ENCODE measurements at regions not wholly inside any gene's neighbourhood (a gene's known extent, or its start where the extent isn't known, plus 50 kb on each side); places are given as distances from the start of the nearest gene placed in this dataset.

DNA sequence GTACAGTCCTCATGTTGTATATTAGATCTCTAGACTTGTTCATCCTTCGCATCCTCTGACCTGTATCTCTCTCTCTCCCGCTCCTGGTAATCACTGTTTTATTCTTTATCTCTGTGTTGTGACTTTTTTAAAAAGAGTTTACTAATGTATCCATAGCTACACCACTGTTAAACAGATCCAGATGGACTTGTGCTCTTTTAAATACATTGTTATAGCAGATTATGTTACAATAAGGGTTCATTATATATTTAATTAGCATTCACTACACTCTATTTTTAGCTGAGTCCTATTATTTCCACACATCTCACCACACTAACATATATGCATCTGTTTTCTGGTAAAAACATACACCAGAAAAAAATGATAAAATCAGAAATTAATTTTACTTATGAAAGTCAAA lies 90.5 kb downstream of the RBM43 start:
- H3K36me3 Mint-ChIP-seq (ENCODE audit: low read depth): no peaks in the 10 kb centered on the region
- no peaks in the 10 kb centered on the region for H3K9me3 Mint-ChIP-seq
- peaks cover 6% of the 10 kb centered on the region for H3K27me3 Mint-ChIP-seq
- no peak for ATAC-seq (replicated peaks)
- no peaks in the 10 kb centered on the region for H3K4me1 Mint-ChIP-seq
- no peak overlapping the region for H3K4me3 Mint-ChIP-seq
- no peak overlapping the region for H3K27ac Mint-ChIP-seq

DNA sequence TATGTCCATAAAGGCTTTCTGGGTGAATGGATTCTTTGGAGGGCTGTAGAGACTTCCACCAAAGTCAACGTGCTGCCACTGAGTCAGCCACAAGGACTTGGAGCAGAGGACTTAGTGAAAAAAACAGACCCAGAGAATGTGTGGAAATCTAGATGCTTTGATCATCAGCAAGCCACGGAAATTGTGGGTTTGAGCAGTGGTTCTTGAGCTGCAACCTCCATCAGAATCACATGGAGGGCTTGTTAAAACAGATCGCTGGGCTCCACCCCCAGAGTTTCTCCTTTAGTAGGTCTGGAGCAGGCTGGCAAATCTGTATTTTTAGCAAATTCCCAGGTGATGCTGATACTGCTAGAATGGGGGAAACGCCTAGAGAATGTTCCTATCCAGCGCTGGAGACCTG lies 95.3 kb downstream of the RBM43 start:
- Mint-ChIP-seq H3K9me3 (no peaks in the 10 kb centered on the region), H3K27me3 (peaks cover 24% of the 10 kb centered on the region), H3K36me3 (ENCODE audit: low read depth) (no peaks in the 10 kb centered on the region), H3K27ac (no peak overlapping the region), H3K4me3 (no peak overlapping the region), H3K4me1 (no peaks in the 10 kb centered on the region)
- no peak for ATAC-seq (replicated peaks)

DNA sequence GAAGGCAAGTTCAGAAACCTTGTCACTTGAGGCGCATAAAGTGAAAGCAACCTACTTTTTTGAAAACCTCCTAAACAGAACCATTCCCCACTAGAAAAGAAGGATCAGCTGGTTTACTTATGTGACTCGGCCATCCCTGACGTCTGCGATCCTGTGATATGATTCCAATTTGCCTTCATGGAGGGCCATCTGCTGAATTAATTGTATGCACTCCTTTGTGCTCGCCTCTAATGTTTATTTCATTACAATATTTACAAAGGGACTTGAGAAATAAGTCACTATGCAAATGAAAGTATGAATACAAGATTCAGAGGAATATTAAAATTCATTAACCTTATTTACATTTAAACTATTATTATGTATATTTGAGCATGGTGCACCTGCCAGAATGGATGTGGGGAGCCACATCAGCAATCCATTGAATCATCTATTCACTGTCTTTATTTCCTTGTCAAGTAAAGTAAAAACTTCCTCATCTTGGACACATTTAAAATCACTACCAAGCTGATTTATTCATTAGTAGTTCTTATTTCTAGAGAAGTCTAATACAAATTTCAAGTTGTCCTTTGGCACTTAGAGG lies 96.5 kb downstream of the RBM43 start:
- peaks cover 26% of the 10 kb centered on the region for H3K27me3 Mint-ChIP-seq

DNA sequence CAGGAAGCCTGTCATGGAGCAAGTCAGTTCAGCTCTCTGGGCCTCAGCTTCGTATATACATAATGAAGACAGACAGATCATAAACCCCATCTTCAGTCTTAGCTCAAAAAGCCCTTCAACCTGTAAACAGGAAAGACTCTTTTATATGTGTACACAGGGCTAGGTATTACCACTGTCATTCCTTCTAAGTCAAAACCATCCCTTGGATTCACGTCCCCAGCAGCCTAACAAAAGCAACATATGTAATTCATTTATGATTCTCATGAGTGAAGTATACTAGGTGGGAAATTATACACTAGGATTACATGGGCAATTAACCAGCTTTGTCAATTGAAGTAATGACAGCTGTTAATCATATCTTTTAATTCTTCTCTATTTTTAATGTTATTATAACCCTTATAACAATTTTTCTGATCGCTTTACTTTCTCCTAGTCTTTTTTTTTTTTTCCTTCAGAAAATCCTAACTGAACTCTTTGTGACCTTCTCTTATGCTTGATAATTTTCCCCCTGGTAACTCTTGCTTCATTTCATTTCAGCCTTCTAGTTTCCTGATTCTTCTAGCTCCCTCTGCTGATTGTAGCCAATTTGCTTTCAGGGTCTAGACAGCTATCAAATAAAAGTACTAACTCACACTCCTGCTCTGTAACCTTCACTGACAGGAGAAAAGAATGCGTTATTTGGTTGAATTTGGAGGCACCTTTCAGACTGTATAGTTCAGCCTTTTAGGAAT lies 99.7 kb downstream of the RBM43 start:
- Mint-ChIP-seq H3K4me1 (no peaks in the 10 kb centered on the region), H3K27ac (no peak overlapping the region), H3K36me3 (ENCODE audit: low read depth) (no peaks in the 10 kb centered on the region), H3K4me3 (no peak overlapping the region), H3K9me3 (no peaks in the 10 kb centered on the region), H3K27me3 (peaks cover 31% of the 10 kb centered on the region)
- ATAC-seq (replicated peaks): no peak

More for the DNA sequence above, 96.5 kb downstream of the RBM43 start:
- ATAC-seq (replicated peaks): no peak
- Mint-ChIP-seq H3K4me3 (no peak overlapping the region), H3K36me3 (ENCODE audit: low read depth) (no peaks in the 10 kb centered on the region), H3K27ac (no peak overlapping the region), H3K4me1 (no peaks in the 10 kb centered on the region), H3K9me3 (no peaks in the 10 kb centered on the region)

DNA sequence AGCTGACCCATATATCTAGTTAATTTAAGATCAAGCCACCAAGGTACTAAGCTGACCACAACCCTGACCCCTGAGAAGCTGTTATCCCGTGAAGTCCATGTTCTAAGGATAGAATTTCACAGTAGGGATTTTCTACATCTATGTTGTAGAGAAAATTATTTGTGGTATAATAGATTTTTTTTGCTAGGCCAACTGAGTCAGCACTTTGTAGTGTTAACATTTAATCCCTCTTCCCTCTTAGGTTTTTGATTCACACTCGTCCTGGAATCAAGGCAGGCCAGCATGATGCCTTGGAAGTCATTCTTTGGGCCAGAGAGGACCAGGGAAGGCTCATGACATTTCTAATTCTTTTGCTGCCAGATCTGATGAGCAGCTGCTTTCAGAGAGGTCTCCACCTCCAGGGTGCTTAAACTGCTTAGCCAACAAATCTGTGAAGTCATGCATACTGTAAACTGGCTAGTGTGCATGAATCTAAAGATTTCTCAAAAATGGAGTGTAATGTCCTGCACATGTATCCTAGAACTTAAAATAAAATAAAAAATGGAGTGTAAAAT lies 102.5 kb downstream of the RBM43 start:
- H3K4me3 Mint-ChIP-seq: no peak overlapping the region
- no peaks in the 10 kb centered on the region for H3K4me1 Mint-ChIP-seq
- ATAC-seq (replicated peaks): no peak
- no peak overlapping the region for H3K27ac Mint-ChIP-seq
- H3K36me3 Mint-ChIP-seq (ENCODE audit: low read depth): no peaks in the 10 kb centered on the region
- H3K27me3 Mint-ChIP-seq: peaks cover 25% of the 10 kb centered on the region
- H3K9me3 Mint-ChIP-seq: no peaks in the 10 kb centered on the region

GRCh38 chr2:151157000-151157735 lies 104.5 kb downstream of the RBM43 start:
- no peaks in the 10 kb centered on the region for H3K4me1 Mint-ChIP-seq
- no peaks in the 10 kb centered on the region for H3K9me3 Mint-ChIP-seq
- no peak for ATAC-seq (replicated peaks)
- no peak overlapping the region for H3K27ac Mint-ChIP-seq
- H3K4me3 Mint-ChIP-seq: no peak overlapping the region
- peaks cover 16% of the 10 kb centered on the region for H3K27me3 Mint-ChIP-seq
- no peaks in the 10 kb centered on the region for H3K36me3 Mint-ChIP-seq (ENCODE audit: low read depth)

GRCh38 chr2:151156431-151156830 lies 105.2 kb downstream of the RBM43 start:
- ATAC-seq (replicated peaks): peak; percentile 31
- H3K27me3 Mint-ChIP-seq: peaks cover 23% of the 10 kb centered on the region
- no peaks in the 10 kb centered on the region for H3K4me1 Mint-ChIP-seq
- H3K9me3 Mint-ChIP-seq: no peaks in the 10 kb centered on the region
- H3K27ac Mint-ChIP-seq: no peak overlapping the region
- H3K4me3 Mint-ChIP-seq: no peak overlapping the region
- no peaks in the 10 kb centered on the region for H3K36me3 Mint-ChIP-seq (ENCODE audit: low read depth)

GRCh38 chr2:151153601-151154000 lies 108.1 kb downstream of the RBM43 start:
- H3K9me3 Mint-ChIP-seq: no peaks in the 10 kb centered on the region
- H3K4me3 Mint-ChIP-seq: no peak overlapping the region
- H3K4me1 Mint-ChIP-seq: no peaks in the 10 kb centered on the region
- peaks cover 24% of the 10 kb centered on the region for H3K27me3 Mint-ChIP-seq
- ATAC-seq (replicated peaks): no peak
- no peaks in the 10 kb centered on the region for H3K36me3 Mint-ChIP-seq (ENCODE audit: low read depth)
- no peak overlapping the region for H3K27ac Mint-ChIP-seq

GRCh38 chr2:151150331-151151320 lies 111.0 kb downstream of the RBM43 start:
- Mint-ChIP-seq H3K4me1 (no peaks in the 10 kb centered on the region), H3K4me3 (no peak overlapping the region), H3K27me3 (peaks cover 29% of the 10 kb centered on the region), H3K9me3 (no peaks in the 10 kb centered on the region), H3K36me3 (ENCODE audit: low read depth) (no peaks in the 10 kb centered on the region), H3K27ac (no peak overlapping the region)
- no peak for ATAC-seq (replicated peaks)

DNA sequence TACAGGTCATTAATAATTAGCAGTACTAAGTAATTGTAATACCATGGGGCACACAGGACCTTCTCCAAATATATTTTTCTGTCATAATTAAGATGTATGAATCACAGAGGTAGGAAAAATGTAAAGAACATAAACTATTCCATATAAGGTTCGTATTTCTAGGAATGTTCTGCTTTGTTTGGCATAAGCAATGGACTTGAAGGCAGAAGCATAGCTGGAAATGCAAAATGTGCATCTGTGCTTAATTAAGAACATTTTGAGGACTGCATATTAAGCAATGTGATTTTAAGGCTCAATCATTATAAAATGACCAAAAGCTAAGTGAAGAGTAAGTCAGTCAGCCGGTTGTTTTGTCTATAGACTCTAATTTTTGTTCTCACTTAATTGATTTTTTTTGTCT lies 123.2 kb downstream of the RBM43 start:
- no peaks in the 10 kb centered on the region for H3K9me3 Mint-ChIP-seq
- no peaks in the 10 kb centered on the region for H3K36me3 Mint-ChIP-seq (ENCODE audit: low read depth)
- no peak overlapping the region for H3K27ac Mint-ChIP-seq
- no peak overlapping the region for H3K4me3 Mint-ChIP-seq
- H3K4me1 Mint-ChIP-seq: no peaks in the 10 kb centered on the region
- no peaks in the 10 kb centered on the region for H3K27me3 Mint-ChIP-seq
- ATAC-seq (replicated peaks): no peak

GRCh38 chr2:151137526-151137925 lies 124.1 kb downstream of the RBM43 start:
- no peaks in the 10 kb centered on the region for H3K27me3 Mint-ChIP-seq
- ATAC-seq (replicated peaks): no peak
- no peaks in the 10 kb centered on the region for H3K4me1 Mint-ChIP-seq
- H3K9me3 Mint-ChIP-seq: no peaks in the 10 kb centered on the region
- no peak overlapping the region for H3K4me3 Mint-ChIP-seq
- no peaks in the 10 kb centered on the region for H3K36me3 Mint-ChIP-seq (ENCODE audit: low read depth)
- no peak overlapping the region for H3K27ac Mint-ChIP-seq

- no peak overlapping the region for H3K4me3 Mint-ChIP-seq
- H3K36me3 Mint-ChIP-seq (ENCODE audit: low read depth): no peaks in the 10 kb centered on the region
- H3K4me1 Mint-ChIP-seq: no peaks in the 10 kb centered on the region
- H3K9me3 Mint-ChIP-seq: peaks cover 4% of the 10 kb centered on the region
- ATAC-seq (replicated peaks): no peak
- H3K27ac Mint-ChIP-seq: no peak overlapping the region
- H3K27me3 Mint-ChIP-seq: peaks cover 8% of the 10 kb centered on the region
Measured at GRCh38 chr2:151120011-151120410, 141.7 kb downstream of the RBM43 start.

- Mint-ChIP-seq H3K4me1 (no peaks in the 10 kb centered on the region), H3K36me3 (ENCODE audit: low read depth) (no peaks in the 10 kb centered on the region), H3K9me3 (peaks cover 4% of the 10 kb centered on the region), H3K27ac (no peak overlapping the region), H3K27me3 (peaks cover 9% of the 10 kb centered on the region), H3K4me3 (no peak overlapping the region)
- no peak for ATAC-seq (replicated peaks)
Measured at GRCh38 chr2:151119374-151119773, 142.3 kb downstream of the RBM43 start.

DNA sequence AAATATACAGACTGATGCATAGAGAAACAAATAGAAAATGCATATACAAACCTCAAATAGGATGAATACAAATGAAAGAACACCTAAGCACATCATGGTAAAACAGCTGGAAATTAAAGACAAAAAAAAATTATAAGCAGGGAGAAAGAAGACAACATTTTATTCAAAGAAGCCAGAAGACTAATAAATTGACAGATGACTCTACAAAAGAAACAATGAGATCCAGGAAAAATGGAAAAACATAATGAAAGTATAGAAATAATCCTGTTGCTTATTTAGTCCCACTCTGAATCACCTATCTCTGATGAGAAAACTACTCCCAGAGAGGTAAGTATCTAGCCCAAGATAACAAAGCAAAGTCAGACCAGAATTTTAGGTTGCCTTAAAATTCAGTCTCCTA lies 143.4 kb downstream of the RBM43 start:
- H3K36me3 Mint-ChIP-seq (ENCODE audit: low read depth): no peaks in the 10 kb centered on the region
- no peak overlapping the region for H3K27ac Mint-ChIP-seq
- H3K27me3 Mint-ChIP-seq: peaks cover 13% of the 10 kb centered on the region
- ATAC-seq (replicated peaks): no peak
- peaks cover 4% of the 10 kb centered on the region for H3K9me3 Mint-ChIP-seq
- H3K4me1 Mint-ChIP-seq: no peaks in the 10 kb centered on the region
- H3K4me3 Mint-ChIP-seq: no peak overlapping the region
